WTC11 (cell line): ENCODE measurements at regions not wholly inside any gene's neighbourhood (a gene's known extent, or its start where the extent isn't known, plus 50 kb on each side); places are given as distances from the start of the nearest gene placed in this dataset.

ENCODE experiments used
- ATAC-seq: fragments of 200-7000 bp; cut with Tn5 transposase; 2 replicates; pipeline ENCODE4 v1.10.0; 2021; ENCODE audit warnings: mild to moderate bottlenecking, moderate library complexity
- CTCF ChIA-PET: fragments of 300-600 bp; sonication (Branson Sonifier 250); formaldehyde crosslinking; loops from one replicate; lab custom pipeline; 2021; ENCODE audit warnings: antibody characterized with exemption; lab: Charles Lee
- POLR2A ChIA-PET: fragments of 350-600 bp; sonication (Branson Sonifier 250); formaldehyde crosslinking; loops from one replicate; lab custom pipeline; 2021; ENCODE audit warnings: antibody characterized with exemption; lab: Charles Lee
- DNase-seq: peaks from one replicate; pipeline ENCODE4 v3.0.0; 2021; ENCODE audit warnings: low spot score
- H3K27ac Mint-ChIP-seq: 2 replicates; pipeline ENCODE4 v1.8.0; 2021; ENCODE audit warnings: mixed read lengths
- H3K27me3 Mint-ChIP-seq: 2 replicates; pipeline ENCODE4 v1.8.0; 2021; ENCODE audit warnings: low read depth, mild to moderate bottlenecking, moderate library complexity, mixed read lengths
- H3K36me3 Mint-ChIP-seq: 2 replicates; pipeline ENCODE4 v1.8.0; 2021; ENCODE audit warnings: mixed read lengths
- H3K4me1 Mint-ChIP-seq: 2 replicates; pipeline ENCODE4 v1.8.0; 2022; ENCODE audit warnings: mixed read lengths
- H3K4me3 Mint-ChIP-seq: 2 replicates; pipeline ENCODE4 v1.8.0; 2021; ENCODE audit warnings: mild to moderate bottlenecking, moderate library complexity, mixed read lengths
- H3K9me3 Mint-ChIP-seq: 2 replicates; pipeline ENCODE4 v1.8.0; 2021; ENCODE audit warnings: mixed read lengths
- CBFB ChIP-seq: sonication (generic); formaldehyde crosslinking; IDR thresholded peaks from 2 replicates; pipeline ENCODE4 v1.8.1; 2022; ENCODE audit warnings: mild to moderate bottlenecking, low read depth, missing genetic modification reagents
- CTCF ChIP-seq: fragments of 200-600 bp; IDR thresholded peaks from 2 replicates; pipeline ENCODE4 v1.8.0; 2022; ENCODE audit warnings: antibody characterized with exemption
- ELF4 ChIP-seq: sonication (generic); formaldehyde crosslinking; IDR thresholded peaks from 2 replicates; pipeline ENCODE4 v1.8.1; 2022; ENCODE audit warnings: low read depth, mild to moderate bottlenecking, moderate library complexity, missing genetic modification reagents
- FOXJ3 ChIP-seq: sonication (generic); formaldehyde crosslinking; IDR thresholded peaks from 2 replicates; pipeline ENCODE4 v1.9.0; 2021; ENCODE audit warnings: missing genetic modification reagents, mild to moderate bottlenecking, borderline replicate concordance
- IRF1 ChIP-seq: sonication (generic); formaldehyde crosslinking; IDR thresholded peaks from 2 replicates; pipeline ENCODE4 v1.8.0; 2023; ENCODE audit warnings: missing genetic modification reagents
- MXD4 ChIP-seq: fragments of 250-450 bp; sonication (Bioruptor Pico); IDR thresholded peaks from 2 replicates; pipeline ENCODE4 v1.8.0; 2021; ENCODE audit warnings: mild to moderate bottlenecking, moderate library complexity, borderline replicate concordance
- NR1H2 ChIP-seq: sonication (generic); formaldehyde crosslinking; IDR thresholded peaks from 2 replicates; pipeline ENCODE4 v1.9.0; 2021; ENCODE audit warnings: mild to moderate bottlenecking, moderate library complexity, missing genetic modification reagents
- NR3C1 ChIP-seq: sonication (generic); formaldehyde crosslinking; conservative IDR thresholded peaks from 2 replicates; pipeline ENCODE4 v1.8.1; 2023; ENCODE audit warnings: low read depth, mild to moderate bottlenecking, missing genetic modification reagents
- PREB ChIP-seq: sonication (generic); formaldehyde crosslinking; IDR thresholded peaks from 2 replicates; pipeline ENCODE4 v1.8.1; 2022; ENCODE audit warnings: mild to moderate bottlenecking, missing genetic modification reagents, moderate library complexity, borderline replicate concordance
- RELA ChIP-seq: sonication (generic); formaldehyde crosslinking; IDR thresholded peaks from 2 replicates; pipeline ENCODE4 v1.8.1; 2022; ENCODE audit warnings: missing genetic modification reagents, mild to moderate bottlenecking, borderline replicate concordance
- SOX15 ChIP-seq: fragments of 250-450 bp; sonication (Bioruptor Pico); IDR thresholded peaks from 2 replicates; pipeline ENCODE4 v1.9.0; 2021; ENCODE audit warnings: mild to moderate bottlenecking
- ZNF219 ChIP-seq: sonication (generic); formaldehyde crosslinking; IDR thresholded peaks from 2 replicates; pipeline ENCODE4 v1.8.0; 2023; ENCODE audit warnings: missing genetic modification reagents, mild to moderate bottlenecking, borderline replicate concordance
- ZNF232 ChIP-seq: sonication (generic); formaldehyde crosslinking; IDR thresholded peaks from 2 replicates; pipeline ENCODE4 v1.8.0; 2022; ENCODE audit warnings: mild to moderate bottlenecking, missing genetic modification reagents
- TF ChIP-seq, protein P1 (sequence below): fragments of 250-450 bp; sonication (Bioruptor Pico); conservative IDR thresholded peaks from 2 replicates; pipeline ENCODE4 v1.9.0; 2021; ENCODE audit warnings: mild to moderate bottlenecking
- TF ChIP-seq, protein P2 (sequence below): sonication (generic); formaldehyde crosslinking; IDR thresholded peaks from 2 replicates; pipeline ENCODE4 v1.8.1; 2022; ENCODE audit warnings: mild to moderate bottlenecking, moderate library complexity, missing genetic modification reagents

DNA sequence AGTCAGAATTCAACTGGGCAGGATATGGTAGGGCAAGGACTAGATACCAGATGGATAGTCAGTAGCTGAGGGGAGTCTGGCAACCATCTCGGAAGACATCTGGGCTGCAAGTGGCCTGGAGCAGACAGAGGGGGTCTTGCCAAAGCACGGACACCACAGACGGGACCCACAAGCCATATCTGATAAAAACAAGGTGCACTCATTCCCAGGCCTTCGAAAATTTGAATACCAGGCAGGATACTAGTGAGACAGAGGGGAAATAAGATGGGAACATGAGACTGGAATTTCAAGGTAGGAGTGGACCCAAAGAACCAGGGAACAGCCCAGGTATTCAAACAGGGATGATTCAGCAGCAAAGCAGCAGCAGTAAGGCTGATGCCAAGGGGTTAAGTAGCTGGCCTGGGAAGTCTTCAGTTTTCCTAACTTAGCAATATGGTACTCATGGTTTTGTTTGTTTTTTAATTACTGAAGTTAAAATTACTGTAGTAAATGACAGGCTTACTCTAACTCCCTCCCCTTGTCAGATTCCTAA lies 144.9 kb upstream of the NCKAP5 start:
- ChIA-PET POLR2A (no interaction called here), CTCF (no interaction called here)
- Mint-ChIP-seq H3K9me3 (peaks cover 28% of the 10 kb centered on the region), H3K4me1 (peaks cover 15% of the 10 kb centered on the region), H3K36me3 (peaks cover 10% of the 10 kb centered on the region), H3K4me3 (no peak overlapping the region), H3K27me3 (peaks cover 2% of the 10 kb centered on the region; the same call in 1 of the 2 replicates), H3K27ac (no peak overlapping the region)
- DNase-seq (no peak), ATAC-seq (no peak)
- TF ChIP-seq RELA (no peak), NR3C1 (CRISPR knock-in tag) (no peak), CTCF (no peak), NR1H2 (no peak), SOX15 (CRISPR knock-in tag) (no peak)

DNA sequence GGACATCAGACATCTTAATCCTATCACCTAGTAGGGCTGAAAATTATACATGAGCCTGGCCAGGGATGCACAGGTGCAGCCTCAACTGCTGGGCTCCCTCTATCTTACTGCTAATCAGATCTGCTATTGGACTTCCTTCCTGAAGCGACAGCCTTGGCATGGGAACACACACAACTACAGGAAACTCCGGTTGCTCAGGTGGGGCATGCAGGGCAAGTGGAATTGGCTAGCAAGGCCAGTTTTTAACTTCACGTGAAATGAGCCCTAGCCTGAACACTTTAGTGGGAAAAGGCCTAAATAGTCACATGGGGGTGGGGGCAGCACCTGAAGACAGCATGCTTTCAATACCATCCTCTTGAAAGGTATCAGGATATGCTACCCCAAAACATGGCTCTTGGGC lies 147.9 kb upstream of the NCKAP5 start:
- H3K27me3 Mint-ChIP-seq, result peaks cover 2% of the 10 kb centered on the region; the same call in 1 of the 2 replicates
- TF ChIP-seq, protein P1, sequence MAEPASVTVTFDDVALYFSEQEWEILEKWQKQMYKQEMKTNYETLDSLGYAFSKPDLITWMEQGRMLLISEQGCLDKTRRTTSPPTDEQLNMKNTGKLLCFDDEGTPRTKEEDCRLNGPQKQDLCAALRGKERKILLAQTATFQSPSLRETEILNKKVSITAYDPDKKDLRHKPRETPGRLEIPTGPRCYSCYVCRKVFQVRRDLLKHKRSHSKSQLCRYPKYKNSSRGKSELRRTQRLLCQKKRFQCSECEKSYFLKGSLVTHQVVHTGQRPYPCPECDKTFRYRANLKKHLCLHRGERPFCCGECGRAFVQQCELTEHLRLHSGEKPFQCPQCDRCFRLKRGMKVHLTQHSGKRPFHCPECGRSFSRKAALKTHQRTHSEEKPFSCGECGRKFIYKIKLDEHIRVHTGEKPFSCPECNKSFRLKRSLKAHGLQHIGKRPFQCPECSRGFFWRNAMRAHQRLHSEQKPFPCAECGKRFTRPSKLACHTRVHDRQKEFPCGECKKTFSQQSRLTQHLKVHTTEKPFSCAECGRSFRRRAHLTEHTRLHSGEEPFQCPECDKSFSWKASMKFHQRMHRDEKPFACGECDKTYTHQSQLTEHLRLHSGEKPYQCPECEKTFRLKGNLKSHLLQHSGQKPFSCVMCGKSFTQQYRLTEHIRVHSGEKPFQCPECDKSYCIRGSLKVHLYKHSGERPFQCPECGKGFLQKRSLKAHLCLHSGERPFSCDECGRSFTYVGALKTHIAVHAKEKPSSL (CRISPR knock-in tag), result no peak
- TF ChIP-seq ZNF232 (CRISPR knock-in tag) (no peak), NR1H2 (no peak), FOXJ3 (CRISPR knock-in tag) (no peak), PREB (CRISPR knock-in tag) (no peak), ELF4 (CRISPR knock-in tag) (no peak), CBFB (no peak), MXD4 (no peak)
- peaks cover 10% of the 10 kb centered on the region for H3K4me1 Mint-ChIP-seq
- no peak overlapping the region for H3K4me3 Mint-ChIP-seq
- no peak overlapping the region for H3K27ac Mint-ChIP-seq
- no peak for ATAC-seq
- ChIA-PET POLR2A (no interaction called here), CTCF (no interaction called here)
- H3K36me3 Mint-ChIP-seq, result 0 out of 2 replicates have a peak, but pooled peaks cover 3% of the 10 kb centered on the region
- H3K9me3 Mint-ChIP-seq, result peaks cover 26% of the 10 kb centered on the region
- DNase-seq, result no peak

GRCh38 chr2:133717497-133717896 lies 149.2 kb upstream of the NCKAP5 start:
- Mint-ChIP-seq H3K9me3 (peaks cover 25% of the 10 kb centered on the region), H3K4me1 (0 out of 2 replicates have a peak, but pooled peaks cover 3% of the 10 kb centered on the region)
- no peak for ATAC-seq
- CTCF ChIA-PET, result no interaction called here
- no peak for DNase-seq
- TF ChIP-seq, protein P2, sequence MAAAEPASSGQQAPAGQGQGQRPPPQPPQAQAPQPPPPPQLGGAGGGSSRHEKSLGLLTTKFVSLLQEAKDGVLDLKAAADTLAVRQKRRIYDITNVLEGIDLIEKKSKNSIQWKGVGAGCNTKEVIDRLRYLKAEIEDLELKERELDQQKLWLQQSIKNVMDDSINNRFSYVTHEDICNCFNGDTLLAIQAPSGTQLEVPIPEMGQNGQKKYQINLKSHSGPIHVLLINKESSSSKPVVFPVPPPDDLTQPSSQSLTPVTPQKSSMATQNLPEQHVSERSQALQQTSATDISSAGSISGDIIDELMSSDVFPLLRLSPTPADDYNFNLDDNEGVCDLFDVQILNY (CRISPR knock-in tag), result no peak
- no peak for TF ChIP-seq IRF1 (CRISPR knock-in tag)
- TF ChIP-seq ZNF219 (CRISPR knock-in tag), result no peak
- TF ChIP-seq, all 79 proteins: peak for 0
- peaks cover 2% of the 10 kb centered on the region; the same call in 1 of the 2 replicates for H3K27me3 Mint-ChIP-seq
- no peak overlapping the region for H3K4me3 Mint-ChIP-seq
- no peak overlapping the region for H3K27ac Mint-ChIP-seq
- POLR2A ChIA-PET, result no interaction called here
- H3K36me3 Mint-ChIP-seq, result 0 out of 2 replicates have a peak, but pooled peaks cover 3% of the 10 kb centered on the region
